K562 (cell line): ENCODE measurements at regions not wholly inside any gene's neighbourhood (a gene's known extent, or its start where the extent isn't known, plus 50 kb on each side); places are given as distances from the start of the nearest gene placed in this dataset.

Experiments used
- ATAC-seq: fragments of 200-7000 bp; cut with Tn5 transposase; 3 replicates; pipeline ENCODE4 v1.9.1; 2020; ENCODE audit warnings: moderate library complexity
- BruUV-seq: library from RNA; stranded (reverse); fragments of 400-500 nt; replicated peaks from 2 replicates; lab custom pipeline; 2021; lab: Mats Ljungman, UMichigan
- CTCF ChIA-PET: fragments of 300-600 bp; formaldehyde crosslinking; extraction: SDS; loops from one replicate; lab custom pipeline; 2021; ENCODE audit warnings: low intra/inter-chr PET ratio; lab: Yijun Ruan, JAX
- POLR2A ChIA-PET: fragments of 300-600, 350-650 bp; sonication (Branson Sonifier 250); formaldehyde crosslinking; extraction: SDS; loops from one replicate; lab custom pipeline; 2021; ENCODE audit warnings: antibody characterized with exemption, inconsistent platforms; lab: Yijun Ruan, JAX
- DNase-seq, 4 experiments: peaks; one replicate each; pipeline versions ENCODE4 v3.0.0 to v3.0.0-alpha.2; 2011 to 2018; ENCODE audit warnings: low spot score in 3 of 4, mixed read lengths in 3 of 4; ENCODE audit errors: extremely low read depth in 1 of 4
- FAIRE-seq: peaks from 2 replicates; lab custom pipeline; 2011; peaks lifted over from hg19 to GRCh38; lab: Jason Lieb, UNC
- H2AFZ ChIP-seq: 2 replicates; pipeline ENCODE4 v1.6.0; 2011; ENCODE audit warnings: low read depth, low read length, control low read depth, inconsistent platforms
- H3K27ac ChIP-seq: fragments of 200-600 bp; 3 replicates; pipeline ENCODE4 v1.8.0; 2011; ENCODE audit warnings: low read depth, mild to moderate bottlenecking, control low read depth, inconsistent platforms, low read length, moderate library complexity, mixed read lengths; ENCODE audit errors: extremely low read depth
- H3K27me3 ChIP-seq, 2 experiments: fragments of 300-600 bp in 1 of 2; 2 replicates in 1 of 2; 3 replicates in 1 of 2; pipeline versions ENCODE4 v1.6.0 to v1.8.0; 2011; ENCODE audit warnings: inconsistent platforms in 2 of 2, low read length in 2 of 2, mild to moderate bottlenecking in 1 of 2, mixed read lengths in 1 of 2, moderate library complexity in 1 of 2; ENCODE audit not compliant: control insufficient read depth in 2 of 2, insufficient read depth in 2 of 2
- H3K36me3 ChIP-seq: fragments of 300-600 bp; 3 replicates; pipeline ENCODE4 v1.8.0; 2011; ENCODE audit warnings: mild to moderate bottlenecking, low read length, inconsistent platforms; ENCODE audit not compliant: control insufficient read depth, insufficient read depth
- H3K4me1 ChIP-seq, 2 experiments: fragments of 200-600 bp in 1 of 2; replicated peaks in 1 of 2; 2 replicates in 1 of 2; 3 replicates in 1 of 2; pipeline versions ENCODE4 v1.5.1 to v1.8.0; 2011; ENCODE audit warnings: inconsistent platforms in 2 of 2, low read length in 2 of 2, mild to moderate bottlenecking in 1 of 2, mixed read lengths in 1 of 2, moderate library complexity in 1 of 2; ENCODE audit not compliant: control insufficient read depth in 2 of 2, insufficient read depth in 2 of 2
- H3K4me2 ChIP-seq: 2 replicates; pipeline ENCODE4 v1.6.1; 2011; ENCODE audit warnings: low read length, control low read depth, inconsistent platforms, mixed read lengths; ENCODE audit not compliant: insufficient read depth
- H3K4me3 ChIP-seq: fragments of 200-600 bp; sonication (generic), shearing (Covaris generic); 2 replicates; pipeline ENCODE4 v1.5.1; 2016; ENCODE audit warnings: control low read depth, inconsistent platforms
- H3K79me2 ChIP-seq: fragments of 200-600 bp; 3 replicates; pipeline ENCODE4 v1.8.0; 2011; ENCODE audit warnings: low read length, inconsistent platforms; ENCODE audit not compliant: control insufficient read depth, insufficient read depth
- H3K9ac ChIP-seq, 2 experiments: 2 replicates each; pipeline versions ENCODE4 v1.6.0 to v1.6.1; 2011; ENCODE audit warnings: low read depth in 2 of 2, low read length in 2 of 2, control low read depth in 1 of 2, inconsistent platforms in 1 of 2, mild to moderate bottlenecking in 1 of 2, mixed read lengths in 1 of 2; ENCODE audit not compliant: insufficient read depth in 1 of 2
- H3K9me1 ChIP-seq: one replicate; pipeline ENCODE4 v1.6.0; 2011; ENCODE audit warnings: inconsistent platforms, mild to moderate bottlenecking, low read length, moderate library complexity; ENCODE audit not compliant: control insufficient read depth, insufficient read depth
- H3K9me3 ChIP-seq: replicated peaks from 2 replicates; pipeline ENCODE4 v1.5.1; 2011; ENCODE audit warnings: low read depth, low read length, inconsistent platforms; ENCODE audit not compliant: control insufficient read depth, insufficient read depth
- H4K20me1 ChIP-seq: replicated peaks from 2 replicates; pipeline ENCODE4 v1.6.1; 2011; ENCODE audit warnings: low read length, inconsistent platforms, mixed read lengths; ENCODE audit not compliant: control insufficient read depth, insufficient read depth
- CAMTA2 ChIP-seq: fragments of 250-450 bp; sonication (Bioruptor Pico); conservative IDR thresholded peaks from 2 replicates; pipeline ENCODE4 v1.5.1; 2022
- FOXJ3 ChIP-seq: sonication (generic); formaldehyde crosslinking; IDR thresholded peaks from 2 replicates; pipeline ENCODE4 v1.4.0; 2020; ENCODE audit warnings: mild to moderate bottlenecking, missing genetic modification reagents
- FOXP1 ChIP-seq: sonication (generic); formaldehyde crosslinking; IDR thresholded peaks from 2 replicates; pipeline ENCODE4 v1.8.0; 2022; ENCODE audit warnings: mild to moderate bottlenecking, missing genetic modification reagents
- PCBP2 ChIP-seq: fragments of 200-400 bp; formaldehyde crosslinking; IDR thresholded peaks from 2 replicates; pipeline ENCODE4 v1.6.1; 2018; ENCODE audit warnings: low read length, low read depth, mild to moderate bottlenecking, moderate library complexity; ENCODE audit not compliant: poor library complexity, severe bottlenecking
- WGBS: fragments of 100-300 bp; shearing (Covaris generic); methylation state at CpG from one replicate; pipeline ENCODE4 v1.1.6; 2016; ENCODE audit warnings: low coverage, mixed read lengths; ENCODE audit not compliant: insufficient coverage; ENCODE audit errors: missing lambda C conversion rate; 5-methylcytosine and 5-hydroxymethylcytosine counted together
- in situ Hi-C: fragments of 300-500 bp; cut with MboI; formaldehyde crosslinking; loops from 4 replicates; pipeline ENCODE4 v1.15.0; 2018; ENCODE audit warnings: inconsistent platforms, mixed read lengths
- intact Hi-C: fragments of 100-400 bp; cut with micrococcal nuclease; formaldehyde crosslinking; loops from 2 replicates; pipeline ENCODE4 v1.14.2; 2022
- TF ChIP-seq, protein P1 (sequence below): fragments of 450-650 bp; IDR thresholded peaks from 2 replicates; pipeline ENCODE4 v1.7.0; 2016; ENCODE audit warnings: borderline replicate concordance
- TF ChIP-seq, protein P2 (sequence below): fragments of 450-650 bp; conservative IDR thresholded peaks from 2 replicates; pipeline ENCODE4 v1.6.1; 2016; ENCODE audit warnings: missing genetic modification characterization, low read depth, mild to moderate bottlenecking, missing compliant biosample characterization, moderate library complexity

DNA sequence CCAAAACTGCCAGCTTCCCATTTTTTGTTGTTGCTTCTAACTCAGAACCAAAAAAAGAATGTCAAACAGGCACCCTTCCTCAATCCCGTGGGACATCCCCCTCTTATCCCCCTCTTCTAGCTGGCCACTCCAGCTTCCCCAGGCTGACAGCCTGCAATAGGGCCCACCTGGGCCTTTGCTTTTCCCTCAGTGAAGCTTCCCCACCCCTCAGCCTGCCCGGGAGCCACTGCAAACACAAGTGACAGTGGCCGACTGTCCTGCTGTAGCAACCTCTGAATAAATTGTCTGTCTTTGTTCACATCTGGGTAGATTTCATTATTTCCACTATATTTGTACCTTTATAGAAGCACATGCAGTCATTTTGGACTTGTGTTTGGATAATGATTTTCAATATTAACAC is 245.3 kb downstream of the GADD45G start:
- Histone ChIP-seq H3K4me2 (no peak overlapping the region), H4K20me1 (no peaks in the 10 kb centered on the region), H2AFZ (no peak overlapping the region), H3K4me3 (no peak overlapping the region), H3K27ac (no peak overlapping the region), H3K9me1 (no peaks in the 10 kb centered on the region), H3K9me3 (no peaks in the 10 kb centered on the region), H3K4me1 (no peaks in the 10 kb centered on the region), H3K9ac (no peak overlapping the region), H3K27me3 (peaks cover 0 to 13% of the 10 kb centered on the region in 2 experiments; a peak in 2 of 5 replicates), H3K36me3 (no peaks in the 10 kb centered on the region), H3K79me2 (no peaks in the 10 kb centered on the region)
- ATAC-seq (no peak), FAIRE-seq (no peak), DNase-seq (no peak)
- BruUV-seq: no TSS peak
- 0% methylated on average over 3 of the region's 3 CpGs for WGBS
- ChIA-PET POLR2A (no interaction called here), CTCF (no interaction called here)
- in situ Hi-C loops: no loop called here
- intact Hi-C loops: no loop called here
- TF ChIP-seq, protein P1, sequence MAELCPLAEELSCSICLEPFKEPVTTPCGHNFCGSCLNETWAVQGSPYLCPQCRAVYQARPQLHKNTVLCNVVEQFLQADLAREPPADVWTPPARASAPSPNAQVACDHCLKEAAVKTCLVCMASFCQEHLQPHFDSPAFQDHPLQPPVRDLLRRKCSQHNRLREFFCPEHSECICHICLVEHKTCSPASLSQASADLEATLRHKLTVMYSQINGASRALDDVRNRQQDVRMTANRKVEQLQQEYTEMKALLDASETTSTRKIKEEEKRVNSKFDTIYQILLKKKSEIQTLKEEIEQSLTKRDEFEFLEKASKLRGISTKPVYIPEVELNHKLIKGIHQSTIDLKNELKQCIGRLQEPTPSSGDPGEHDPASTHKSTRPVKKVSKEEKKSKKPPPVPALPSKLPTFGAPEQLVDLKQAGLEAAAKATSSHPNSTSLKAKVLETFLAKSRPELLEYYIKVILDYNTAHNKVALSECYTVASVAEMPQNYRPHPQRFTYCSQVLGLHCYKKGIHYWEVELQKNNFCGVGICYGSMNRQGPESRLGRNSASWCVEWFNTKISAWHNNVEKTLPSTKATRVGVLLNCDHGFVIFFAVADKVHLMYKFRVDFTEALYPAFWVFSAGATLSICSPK: no peak
- TF ChIP-seq CAMTA2 (CRISPR knock-in tag) (no peak), FOXP1 (CRISPR knock-in tag) (no peak), FOXJ3 (no peak), PCBP2 (no peak)
- TF ChIP-seq, protein P2, sequence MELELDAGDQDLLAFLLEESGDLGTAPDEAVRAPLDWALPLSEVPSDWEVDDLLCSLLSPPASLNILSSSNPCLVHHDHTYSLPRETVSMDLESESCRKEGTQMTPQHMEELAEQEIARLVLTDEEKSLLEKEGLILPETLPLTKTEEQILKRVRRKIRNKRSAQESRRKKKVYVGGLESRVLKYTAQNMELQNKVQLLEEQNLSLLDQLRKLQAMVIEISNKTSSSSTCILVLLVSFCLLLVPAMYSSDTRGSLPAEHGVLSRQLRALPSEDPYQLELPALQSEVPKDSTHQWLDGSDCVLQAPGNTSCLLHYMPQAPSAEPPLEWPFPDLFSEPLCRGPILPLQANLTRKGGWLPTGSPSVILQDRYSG: no peak
